BLaER1 treated with 17β-estradiol and CSF1 and Interleukin-3, amounts not matched to agents 10 nM and 100 nM (cell line): ENCODE measurements at regions not wholly inside any gene's neighbourhood (a gene's known extent, or its start where the extent isn't known, plus 50 kb on each side); places are given as distances from the start of the nearest gene placed in this dataset.

ENCODE experiments used
- H3K27ac ChIP-seq, 11 experiments: shearing (Covaris generic); formaldehyde crosslinking; 2 replicates each; pipeline ENCODE4 v1.8.1; 2022
- H3K27me3 ChIP-seq, 11 experiments: shearing (Covaris generic); formaldehyde crosslinking; 2 replicates each; pipeline ENCODE4 v1.8.1; 2022
- H3K36me3 ChIP-seq, 11 experiments: shearing (Covaris generic); formaldehyde crosslinking; 2 replicates each; pipeline ENCODE4 v1.8.1; 2022
- H3K4me1 ChIP-seq, 10 experiments: shearing (Covaris generic); formaldehyde crosslinking; 2 replicates each; pipeline ENCODE4 v1.8.1; 2022
- H3K4me2 ChIP-seq, 11 experiments: shearing (Covaris generic); formaldehyde crosslinking; 2 replicates each; pipeline ENCODE4 v1.8.1; 2022
- H3K4me3 ChIP-seq, 10 experiments: shearing (Covaris generic); formaldehyde crosslinking; 2 replicates each; pipeline ENCODE4 v1.8.1; 2022
- H3K9ac ChIP-seq, 11 experiments: shearing (Covaris generic); formaldehyde crosslinking; 2 replicates each; pipeline ENCODE4 v1.8.1; 2022
- H3K9me3 ChIP-seq, 11 experiments: shearing (Covaris generic); formaldehyde crosslinking; replicated peaks in 1 of 11; 2 replicates each; pipeline ENCODE4 v1.8.1; 2022
- H4K20me1 ChIP-seq, 11 experiments: shearing (Covaris generic); formaldehyde crosslinking; 2 replicates each; pipeline ENCODE4 v1.8.1; 2022
- Cebpa-rat ChIP-seq, 11 experiments: shearing (Covaris generic); IDR thresholded peaks; 2 replicates each; pipeline ENCODE4 v1.8.1; 2022

DNA sequence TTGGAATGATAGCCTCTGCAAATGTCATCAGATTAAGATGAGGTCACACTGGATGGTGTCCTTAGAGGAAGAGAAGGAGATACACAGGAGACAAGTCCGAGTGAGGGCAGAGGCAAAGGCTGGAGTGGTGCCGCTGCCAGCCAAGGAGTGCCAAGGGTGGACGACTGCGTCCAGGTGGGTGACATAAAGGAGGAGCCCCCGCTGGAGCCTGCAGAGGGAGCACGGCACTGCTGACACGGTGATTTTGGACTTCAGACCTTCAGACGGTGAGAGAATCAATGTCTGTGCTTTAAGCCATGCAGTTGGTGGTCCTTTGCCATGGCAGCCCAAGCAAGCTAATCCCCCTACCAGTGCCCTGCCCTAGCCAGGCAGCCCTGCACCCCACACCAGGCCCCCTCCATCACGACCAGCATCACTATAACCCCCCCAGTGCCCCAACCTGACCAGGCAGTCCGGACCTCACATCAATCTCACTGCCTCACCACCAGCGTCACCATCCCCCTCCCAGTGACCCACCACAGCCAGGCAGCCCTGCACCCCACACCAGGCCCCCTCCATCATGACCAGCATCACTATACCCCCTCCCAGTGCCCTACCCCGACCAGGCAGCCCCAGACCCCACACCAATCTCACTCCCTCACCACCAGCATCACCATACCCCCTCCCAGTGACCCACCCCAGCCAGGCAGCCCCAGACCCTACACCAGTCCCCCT is 130.0 kb downstream of the HMX1 start:
- TF ChIP-seq Cebpa-rat (IDR thresholded peaks at IDR 0.05): no peak
- H3K9ac ChIP-seq: no peak overlapping the region

DNA sequence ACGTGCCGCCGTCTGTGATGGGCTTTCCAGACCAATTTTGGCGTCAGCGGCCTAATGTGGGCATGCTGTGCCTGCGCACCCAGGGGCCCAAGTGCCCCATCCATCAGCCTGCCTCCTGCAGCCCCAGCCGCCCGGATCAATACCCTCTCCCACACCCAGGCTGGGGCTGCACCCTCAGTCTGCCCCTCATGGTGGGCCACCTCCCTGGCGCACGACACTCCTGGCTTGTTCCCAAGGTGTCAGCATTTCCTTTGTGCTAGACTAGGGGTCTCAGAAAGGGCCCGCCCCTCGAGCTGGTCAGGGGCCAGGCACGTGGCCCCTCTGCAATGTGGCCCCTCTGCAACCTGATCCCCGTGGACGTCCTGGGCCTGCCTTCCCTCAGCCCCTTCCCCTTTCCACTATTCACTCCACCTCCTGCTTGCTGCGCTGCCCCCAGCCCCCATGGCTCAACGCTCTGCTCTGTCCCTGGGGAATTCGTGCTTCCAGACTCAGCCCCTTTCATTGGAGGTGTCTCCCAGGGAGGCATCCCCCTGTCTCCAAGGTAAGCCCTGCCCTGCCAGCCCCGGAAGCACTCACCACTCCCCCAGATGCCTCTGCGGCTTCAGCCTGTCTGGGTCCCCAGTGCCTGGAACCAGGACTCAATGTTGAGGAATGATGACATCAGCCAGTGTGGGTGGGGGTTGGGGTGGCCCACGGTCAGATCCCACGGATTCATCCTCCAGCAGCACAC is 130.8 kb downstream of the HMX1 start:
- H3K4me1 ChIP-seq: no peaks in the 10 kb centered on the region
- no peaks in the 10 kb centered on the region for H3K36me3 ChIP-seq
- no peak overlapping the region for H3K4me3 ChIP-seq
- no peak for TF ChIP-seq Cebpa-rat (IDR thresholded peaks at IDR 0.05)
- no peak overlapping the region for H3K27ac ChIP-seq
- peaks cover 0 to 6% (median 0%) of the 10 kb centered on the region in 11 experiments; a peak in 1 of 22 replicates for H4K20me1 ChIP-seq
- no peak overlapping the region for H3K9ac ChIP-seq
- H3K27me3 ChIP-seq: no peaks in the 10 kb centered on the region
- no peaks in the 10 kb centered on the region for H3K9me3 ChIP-seq
- H3K4me2 ChIP-seq: no peak overlapping the region

More for the DNA sequence above, 130.0 kb downstream of the HMX1 start:
- no peak overlapping the region for H3K4me3 ChIP-seq
- no peaks in the 10 kb centered on the region for H3K36me3 ChIP-seq
- no peaks in the 10 kb centered on the region for H3K27me3 ChIP-seq
- H3K9me3 ChIP-seq: no peaks in the 10 kb centered on the region
- peaks cover 0 to 6% (median 0%) of the 10 kb centered on the region in 11 experiments; a peak in 1 of 22 replicates for H4K20me1 ChIP-seq
- no peaks in the 10 kb centered on the region for H3K4me1 ChIP-seq
- H3K27ac ChIP-seq: no peak overlapping the region
- H3K4me2 ChIP-seq: no peak overlapping the region

DNA sequence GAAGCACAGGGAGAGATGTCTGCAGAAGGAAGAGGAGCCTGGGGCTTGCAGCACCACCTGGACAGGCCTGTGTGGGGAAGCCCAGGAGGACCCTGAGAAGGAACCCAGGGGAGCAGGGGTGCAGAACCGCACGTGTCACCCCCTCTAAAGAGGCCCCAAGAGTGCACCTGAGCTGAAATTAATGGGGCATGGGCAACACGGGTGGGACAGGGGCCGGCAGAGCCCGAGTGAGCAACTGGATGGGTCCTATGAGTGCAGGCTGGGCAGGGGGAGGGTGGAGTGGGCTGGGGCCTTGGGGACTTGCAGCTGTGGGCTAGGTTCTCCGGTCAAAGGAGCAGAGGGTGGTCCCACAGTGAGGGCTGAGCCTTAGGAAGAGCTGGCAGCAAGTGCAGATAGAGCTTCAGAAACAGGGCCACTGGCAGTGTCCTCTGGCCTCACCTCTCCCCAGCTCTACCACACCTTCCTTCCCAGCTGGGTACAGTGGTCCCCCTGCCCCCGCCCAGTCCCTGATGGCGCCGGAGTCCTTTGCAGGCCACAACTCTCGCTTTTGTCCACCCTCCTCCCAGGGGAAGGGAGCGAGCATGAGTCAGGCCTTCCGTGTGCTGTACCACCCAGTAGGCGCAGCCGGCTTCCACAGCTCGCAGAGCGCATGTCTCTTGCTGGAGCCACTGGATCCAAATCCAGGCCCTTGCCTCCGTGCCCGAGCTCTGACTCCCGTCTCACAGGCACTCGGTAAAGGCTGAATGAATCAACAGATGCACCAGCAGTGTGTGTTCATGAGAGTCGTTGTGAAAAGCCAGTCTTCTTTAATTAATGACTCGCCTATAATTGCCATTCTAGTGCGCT is 131.6 kb downstream of the HMX1 start:
- H3K9me3 ChIP-seq: no peaks in the 10 kb centered on the region
- H3K4me1 ChIP-seq: no peaks in the 10 kb centered on the region
- H3K4me2 ChIP-seq: no peak overlapping the region
- H3K36me3 ChIP-seq: no peaks in the 10 kb centered on the region
- no peak overlapping the region for H3K9ac ChIP-seq
- no peak for TF ChIP-seq Cebpa-rat (IDR thresholded peaks at IDR 0.05)
- no peaks in the 10 kb centered on the region for H3K27me3 ChIP-seq
- H3K27ac ChIP-seq: no peak overlapping the region
- peaks cover 0 to 6% (median 0%) of the 10 kb centered on the region in 11 experiments; a peak in 1 of 22 replicates for H4K20me1 ChIP-seq
- H3K4me3 ChIP-seq: no peak overlapping the region

DNA sequence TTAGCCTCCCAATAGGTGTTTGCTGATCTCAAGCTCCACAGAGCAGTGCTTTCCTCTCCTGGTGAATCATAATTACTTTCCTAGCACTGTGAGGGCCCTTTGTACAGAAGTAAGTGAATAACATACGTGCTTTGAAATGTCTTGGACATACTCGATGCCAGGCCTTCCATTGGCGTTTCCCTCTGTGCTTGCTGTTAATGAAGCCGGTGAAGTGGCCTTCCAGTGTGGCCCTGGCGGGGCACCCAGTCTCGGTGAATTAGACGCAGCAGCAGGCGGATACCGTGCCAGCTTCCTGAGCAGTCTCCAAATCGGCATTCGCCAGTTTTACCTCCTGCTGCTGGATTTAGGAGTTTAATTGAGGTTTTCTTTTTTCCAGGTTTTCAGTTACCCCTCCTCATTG is 132.3 kb downstream of the HMX1 start:
- Histone ChIP-seq H3K4me1 (no peaks in the 10 kb centered on the region), H3K9me3 (no peaks in the 10 kb centered on the region), H3K9ac (no peak overlapping the region), H3K4me3 (no peak overlapping the region), H3K27ac (no peak overlapping the region), H3K27me3 (no peaks in the 10 kb centered on the region), H3K36me3 (no peaks in the 10 kb centered on the region), H3K4me2 (no peak overlapping the region), H4K20me1 (peaks cover 0 to 6% (median 0%) of the 10 kb centered on the region in 11 experiments; a peak in 1 of 22 replicates)
- no peak for TF ChIP-seq Cebpa-rat (IDR thresholded peaks at IDR 0.05)

DNA sequence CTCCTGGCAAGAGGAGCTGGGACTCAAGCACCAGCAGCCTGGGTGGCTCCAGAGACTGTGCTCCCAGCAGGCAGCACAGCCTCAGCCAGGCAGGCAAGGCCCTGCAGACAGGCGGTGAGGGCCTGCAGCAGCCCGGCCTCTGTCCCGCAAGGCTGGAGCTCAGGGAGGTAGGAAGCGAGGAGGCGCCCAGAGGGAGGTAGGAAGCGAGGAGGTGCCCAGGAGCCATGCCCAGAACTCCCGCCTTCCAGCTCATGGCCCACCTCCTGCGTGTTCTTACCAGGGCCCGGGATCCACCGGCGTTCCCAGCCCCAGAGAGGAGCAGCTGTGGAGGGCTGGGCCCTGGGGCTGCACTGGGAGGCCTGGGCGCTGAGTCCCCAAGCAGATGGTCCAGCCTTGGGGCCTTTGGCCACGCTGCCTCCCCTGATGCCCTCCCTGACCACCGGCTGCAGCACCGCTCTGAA is 133.1 kb downstream of the HMX1 start:
- H4K20me1 ChIP-seq: peaks cover 0 to 6% (median 0%) of the 10 kb centered on the region in 11 experiments; a peak in 1 of 22 replicates
- no peak overlapping the region for H3K4me3 ChIP-seq
- no peak overlapping the region for H3K9ac ChIP-seq
- H3K27ac ChIP-seq: no peak overlapping the region
- no peaks in the 10 kb centered on the region for H3K9me3 ChIP-seq
- H3K4me2 ChIP-seq: no peak overlapping the region
- TF ChIP-seq Cebpa-rat (IDR thresholded peaks at IDR 0.05): no peak
- no peaks in the 10 kb centered on the region for H3K27me3 ChIP-seq
- no peaks in the 10 kb centered on the region for H3K4me1 ChIP-seq
- no peaks in the 10 kb centered on the region for H3K36me3 ChIP-seq

DNA sequence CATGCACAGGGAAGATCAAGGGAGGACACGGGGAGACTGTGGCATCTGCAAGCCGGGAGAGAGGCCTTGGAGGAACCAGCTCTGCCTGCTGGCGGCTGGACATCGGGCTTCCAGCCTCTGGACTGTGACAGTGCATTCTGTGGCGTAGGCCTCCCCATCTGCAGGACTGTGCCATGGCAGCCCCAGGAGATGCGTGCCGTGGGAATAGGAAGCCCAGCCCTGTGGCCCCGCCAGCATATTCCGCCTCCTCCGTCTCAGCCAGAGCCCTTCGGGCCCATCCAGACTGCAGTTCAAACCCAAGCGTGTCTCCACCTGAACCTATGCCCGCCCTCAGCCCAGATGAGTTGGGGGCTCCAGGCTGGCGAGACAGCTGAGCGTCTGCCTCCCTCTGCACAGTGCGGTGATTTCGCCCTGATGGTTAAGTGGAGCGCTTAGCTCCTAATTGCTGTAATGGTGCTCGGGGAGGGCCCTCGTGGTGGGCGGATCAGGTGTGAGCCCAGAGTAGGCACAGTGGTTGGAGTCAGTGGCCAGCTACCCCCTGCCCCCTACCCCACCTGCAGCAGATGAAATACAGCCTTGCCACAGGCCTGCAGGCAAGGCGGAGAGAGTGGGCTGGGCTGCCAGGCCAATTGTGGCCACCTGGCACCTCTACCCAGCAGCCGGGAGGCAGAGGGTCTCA is 133.9 kb downstream of the HMX1 start:
- TF ChIP-seq Cebpa-rat (IDR thresholded peaks at IDR 0.05): no peak
- H3K27ac ChIP-seq: no peak overlapping the region
- H3K36me3 ChIP-seq: no peaks in the 10 kb centered on the region
- no peak overlapping the region for H3K4me3 ChIP-seq
- H3K9me3 ChIP-seq: no peaks in the 10 kb centered on the region
- H3K4me1 ChIP-seq: no peaks in the 10 kb centered on the region
- H4K20me1 ChIP-seq: peaks cover 0 to 6% (median 0%) of the 10 kb centered on the region in 11 experiments; a peak in 1 of 22 replicates
- H3K4me2 ChIP-seq: no peak overlapping the region
- H3K27me3 ChIP-seq: no peaks in the 10 kb centered on the region
- no peak overlapping the region for H3K9ac ChIP-seq

DNA sequence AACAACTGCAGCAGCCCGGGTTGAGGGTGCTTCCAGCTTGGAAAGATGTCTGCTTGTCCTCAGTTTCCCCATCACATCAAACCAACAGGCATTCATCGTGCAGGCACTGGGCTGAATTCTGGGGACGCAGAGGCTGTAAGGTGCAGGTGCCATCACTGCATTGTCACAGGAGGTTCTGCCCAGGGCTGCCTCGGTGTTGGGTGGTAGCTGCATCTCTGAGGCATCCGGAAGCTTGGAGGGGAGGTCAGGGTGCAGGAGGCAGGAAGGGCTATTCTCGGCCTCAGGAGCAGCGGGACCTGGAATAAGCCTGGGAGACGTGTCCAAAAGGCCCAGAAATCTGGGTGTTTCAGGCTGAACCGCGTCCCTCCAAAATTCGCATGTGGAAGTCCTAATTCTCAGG is 134.6 kb downstream of the HMX1 start:
- Histone ChIP-seq H3K4me3 (no peak overlapping the region), H3K4me1 (no peaks in the 10 kb centered on the region), H3K36me3 (no peaks in the 10 kb centered on the region), H3K4me2 (no peak overlapping the region), H3K9ac (no peak overlapping the region), H3K9me3 (0 out of 22 replicates have a peak, but pooled peaks cover 0 to 1% (median 0%) of the 10 kb centered on the region in 11 experiments), H3K27me3 (no peaks in the 10 kb centered on the region), H3K27ac (no peak overlapping the region), H4K20me1 (peaks cover 0 to 6% (median 0%) of the 10 kb centered on the region in 11 experiments; a peak in 1 of 22 replicates)
- no peak for TF ChIP-seq Cebpa-rat (IDR thresholded peaks at IDR 0.05)

DNA sequence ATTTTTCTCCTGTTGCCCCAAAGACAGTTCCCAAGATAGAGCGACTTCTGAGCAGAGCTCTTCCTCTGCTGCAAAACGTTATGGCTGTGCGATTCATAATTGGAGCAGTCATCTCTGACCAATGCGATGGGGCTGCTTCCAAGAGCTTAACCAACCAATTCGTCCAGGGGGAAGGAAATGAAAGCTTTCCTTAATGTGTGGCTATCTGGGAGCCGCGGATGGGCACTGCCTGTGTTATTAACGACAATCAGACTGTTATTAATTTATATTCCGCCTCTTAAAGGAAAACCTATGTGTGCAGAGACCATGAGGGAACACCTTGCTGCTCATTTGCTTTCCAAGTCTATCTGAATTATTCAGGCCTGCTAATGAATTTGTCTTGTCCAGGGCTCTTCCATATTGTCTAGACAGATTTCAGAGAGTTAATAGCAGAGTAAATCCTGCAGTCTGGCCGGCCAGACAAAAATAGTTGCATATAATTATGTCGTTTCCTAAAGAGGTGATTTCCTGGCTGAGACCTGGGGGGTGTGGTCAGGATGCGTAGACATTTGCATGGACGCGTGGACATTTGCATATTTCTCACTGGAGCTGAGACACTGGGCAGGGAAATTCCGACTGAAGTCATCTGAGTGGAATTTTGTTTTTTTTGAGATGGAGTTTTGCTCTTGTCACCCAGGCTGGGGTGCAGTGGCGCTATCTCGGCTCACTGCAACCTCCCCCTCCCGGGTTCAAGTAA is 135.4 kb downstream of the HMX1 start:
- no peak overlapping the region for H3K4me2 ChIP-seq
- no peaks in the 10 kb centered on the region for H3K27me3 ChIP-seq
- TF ChIP-seq Cebpa-rat (IDR thresholded peaks at IDR 0.05): no peak
- H3K9me3 ChIP-seq: 0 out of 22 replicates have a peak, but pooled peaks cover 0 to 4% (median 0%) of the 10 kb centered on the region in 11 experiments
- H3K36me3 ChIP-seq: no peaks in the 10 kb centered on the region
- H4K20me1 ChIP-seq: peaks cover 0 to 6% (median 0%) of the 10 kb centered on the region in 11 experiments; a peak in 1 of 22 replicates
- no peak overlapping the region for H3K27ac ChIP-seq
- H3K4me3 ChIP-seq: no peak overlapping the region
- H3K9ac ChIP-seq: no peak overlapping the region
- no peaks in the 10 kb centered on the region for H3K4me1 ChIP-seq
